RWPE1 (cell line): ENCODE measurements at regions not wholly inside any gene's neighbourhood (a gene's known extent, or its start where the extent isn't known, plus 50 kb on each side); places are given as distances from the start of the nearest gene placed in this dataset.

Experiments used
- CTCF ChIA-PET: fragments of 350-600 bp; sonication (Branson Sonifier 250); formaldehyde crosslinking; extraction: SDS; loops from one replicate; lab custom pipeline; 2021; lab: Yijun Ruan, JAX
- POLR2A ChIA-PET: fragments of 400-600 bp; formaldehyde crosslinking; extraction: SDS; loops from one replicate; lab custom pipeline; 2020; ENCODE audit warnings: antibody characterized with exemption; ENCODE audit not compliant: low non-redundant PET; lab: Yijun Ruan, JAX
- DNase-seq: peaks from one replicate; pipeline ENCODE4 v3.0.0; 2012; ENCODE audit warnings: low spot score
- H3K27ac ChIP-seq: fragments of 450-650 bp; 2 replicates; pipeline ENCODE4 v1.5.1; 2017
- CTCF ChIP-seq: fragments of 450-650 bp; conservative IDR thresholded peaks from 2 replicates; pipeline ENCODE4 v1.5.1; 2017; ENCODE audit warnings: low read depth, mild to moderate bottlenecking

GRCh38 chr3:170814822-170815221 lies 55.2 kb downstream of the RPL22L1 start:
- no peak for DNase-seq
- ChIA-PET CTCF (interaction anchor here (0.6 to 7.1 kb wide), 2 partner anchors 402 to 953 kb away, joined by 3 to 87 read pairs; no protein-coding TSS in a partner anchor), POLR2A (interaction anchor here (0.6 kb wide), 1 partner anchor 390 kb away, joined by 3 read pairs; no protein-coding TSS in a partner anchor)
- no peak overlapping the region for H3K27ac ChIP-seq
- no peak for TF ChIP-seq CTCF

- no peak overlapping the region for H3K27ac ChIP-seq
- no peak for TF ChIP-seq CTCF
- POLR2A ChIA-PET: no interaction called here
- no peak for DNase-seq
- CTCF ChIA-PET: interaction anchor here (7.1 kb wide), 1 partner anchor 400 kb away, joined by 87 read pairs; no protein-coding TSS in a partner anchor
These were observed 56.7 kb downstream of the RPL22L1 start for GRCh38 chr3:170813266-170813665.

- POLR2A ChIA-PET: no interaction called here
- CTCF ChIA-PET: interaction anchor here (0.5 to 7.1 kb wide), 33 partner anchors 8 to 1143 kb away, joined by 3 to 87 read pairs (median 3); partner anchors contain the start of gene CLDN11
- peak; percentile 85 for TF ChIP-seq CTCF
- DNase-seq: peak; percentile 83
- peak overlapping the region; percentile 60 for H3K27ac ChIP-seq
These were observed 57.9 kb downstream of the RPL22L1 start for GRCh38 chr3:170811928-170812591.

GRCh38 chr3:170811515-170811914 lies 58.5 kb downstream of the RPL22L1 start:
- POLR2A ChIA-PET: no interaction called here
- CTCF ChIA-PET: interaction anchor here (0.5 to 7.1 kb wide), 24 partner anchors 16 to 1467 kb away, joined by 3 to 87 read pairs (median 4); partner anchors contain the start of gene CLDN11
- H3K27ac ChIP-seq: peak overlapping the region; percentile 61
- TF ChIP-seq CTCF: no peak
- DNase-seq: peak; percentile 64

- peak; percentile 62 for DNase-seq
- no peak overlapping the region for H3K27ac ChIP-seq
- ChIA-PET POLR2A (no interaction called here), CTCF (interaction anchor here (0.6 to 7.1 kb wide), 8 partner anchors 22 to 511 kb away, joined by 3 to 87 read pairs (median 4); no protein-coding TSS in a partner anchor)
- TF ChIP-seq CTCF: no peak
These were observed 60.0 kb downstream of the RPL22L1 start for GRCh38 chr3:170809975-170810357.

GRCh38 chr3:170809007-170809974 lies 60.7 kb downstream of the RPL22L1 start:
- ChIA-PET CTCF (interaction anchor here (0.6 to 7.1 kb wide), 14 partner anchors 10 to 471 kb away, joined by 3 to 87 read pairs (median 4); partner anchors contain the start of gene SLC7A14), POLR2A (no interaction called here)
- TF ChIP-seq CTCF: peak; percentile 65
- DNase-seq: peak; percentile 78
- peak overlapping the region; percentile 66 for H3K27ac ChIP-seq
